Astrocyte of the cerebellum (primary cell): ENCODE measurements at regions not wholly inside any gene's neighbourhood (a gene's known extent, or its start where the extent isn't known, plus 50 kb on each side); places are given as distances from the start of the nearest gene placed in this dataset.

Experiments
- DNase-seq: peaks from one replicate; pipeline ENCODE4 v3.0.0-alpha.2; 2011; ENCODE audit warnings: low read depth
- H3K4me3 ChIP-seq: 2 replicates; pipeline ENCODE4 v1.5.1; 2011; ENCODE audit warnings: mild to moderate bottlenecking, low read depth, low read length, moderate library complexity
- CTCF ChIP-seq: IDR thresholded peaks from 2 replicates; pipeline ENCODE4 v1.5.1; 2012; ENCODE audit warnings: low read length, low read depth, moderate library complexity, mild to moderate bottlenecking; ENCODE audit errors: missing control alignments
- in situ Hi-C: cut with HindIII; loops from 2 replicates; pipeline ENCODE4 v1.10.0; 2017; ENCODE audit warnings: low sequenced_read_pairs

GRCh38 chr5:158286827-158287226, 427.9 kb upstream of the CLINT1 start:
- in situ Hi-C loops, result no loop called here
- no peak for TF ChIP-seq CTCF
- DNase-seq, result no peak
- no peak overlapping the region for H3K4me3 ChIP-seq

- no peak for TF ChIP-seq CTCF
- H3K4me3 ChIP-seq, result no peak overlapping the region
- in situ Hi-C loops, result no loop called here
- no peak for DNase-seq
These were observed 426.8 kb upstream of the CLINT1 start for GRCh38 chr5:158285698-158286097.

- no peak overlapping the region for H3K4me3 ChIP-seq
- no peak for DNase-seq
- in situ Hi-C loops, result no loop called here
- TF ChIP-seq CTCF, result no peak
These were observed 425.3 kb upstream of the CLINT1 start for GRCh38 chr5:158284242-158284641.

- H3K4me3 ChIP-seq, result no peak overlapping the region
- DNase-seq, result no peak
- TF ChIP-seq CTCF, result no peak
- in situ Hi-C loops, result no loop called here
These were observed 424.5 kb upstream of the CLINT1 start for GRCh38 chr5:158283397-158283796.

GRCh38 chr5:158278216-158278925, 419.4 kb upstream of the CLINT1 start:
- TF ChIP-seq CTCF, result no peak
- in situ Hi-C loops, result no loop called here
- no peak for DNase-seq
- H3K4me3 ChIP-seq, result no peak overlapping the region

- no peak for TF ChIP-seq CTCF
- H3K4me3 ChIP-seq, result no peak overlapping the region
- DNase-seq, result no peak
- in situ Hi-C loops, result no loop called here
These were observed 418.3 kb upstream of the CLINT1 start for GRCh38 chr5:158277276-158277675.
